GM12872 (cell line): ENCODE measurements at regions not wholly inside any gene's neighbourhood (a gene's known extent, or its start where the extent isn't known, plus 50 kb on each side); places are given as distances from the start of the nearest gene placed in this dataset.

Experiments used
- CTCF ChIP-seq: IDR thresholded peaks from 3 replicates; pipeline ENCODE4 v1.5.1; 2011; ENCODE audit warnings: low read depth, mild to moderate bottlenecking, low read length, moderate library complexity; ENCODE audit not compliant: insufficient read depth

GRCh38 chr9:108606401-108606800 is 249.4 kb downstream of the ACTL7B start:
- no peak for TF ChIP-seq CTCF

GRCh38 chr9:108603141-108603540 is 252.6 kb downstream of the ACTL7B start:
- TF ChIP-seq CTCF: no peak

GRCh38 chr9:108600896-108601295 is 254.9 kb downstream of the ACTL7B start:
- no peak for TF ChIP-seq CTCF

GRCh38 chr9:108599571-108599970 is 256.2 kb downstream of the ACTL7B start:
- TF ChIP-seq CTCF: no peak

GRCh38 chr9:108591121-108591520 is 264.7 kb downstream of the ACTL7B start:
- no peak for TF ChIP-seq CTCF

- no peak for TF ChIP-seq CTCF
Measured at GRCh38 chr9:108588246-108588645, 267.5 kb downstream of the ACTL7B start.

- TF ChIP-seq CTCF: no peak
Measured at GRCh38 chr9:108586471-108587139, 269.2 kb downstream of the ACTL7B start.
